Mesendoderm (in vitro differentiated cells): ENCODE measurements at regions not wholly inside any gene's neighbourhood (a gene's known extent, or its start where the extent isn't known, plus 50 kb on each side); places are given as distances from the start of the nearest gene placed in this dataset.

Source experiments
- DNase-seq: peaks from one replicate; pipeline ENCODE4 v3.0.0; 2013
- H2AK5ac ChIP-seq: 2 replicates; pipeline ENCODE4 v1.6.1; 2013; ENCODE audit warnings: low read length, inconsistent platforms
- H2BK120ac ChIP-seq: 2 replicates; pipeline ENCODE4 v1.6.1; 2013; ENCODE audit warnings: low read depth, mild to moderate bottlenecking, low read length, moderate library complexity, mixed read lengths
- H2BK15ac ChIP-seq: replicated peaks from 2 replicates; pipeline ENCODE4 v1.6.1; 2013; ENCODE audit warnings: low read depth, mild to moderate bottlenecking, moderate library complexity
- H2BK5ac ChIP-seq: 2 replicates; pipeline ENCODE4 v1.6.1; 2013; ENCODE audit warnings: low read length, inconsistent platforms
- H3K18ac ChIP-seq: 2 replicates; pipeline ENCODE4 v1.6.1; 2013; ENCODE audit warnings: mild to moderate bottlenecking, low read length, mixed read lengths
- H3K23ac ChIP-seq: one replicate; pipeline ENCODE4 v1.6.1; 2013; ENCODE audit warnings: low read length
- H3K27ac ChIP-seq: 2 replicates; pipeline ENCODE4 v1.5.1; 2013; ENCODE audit warnings: low read depth, mild to moderate bottlenecking, inconsistent platforms, low read length, moderate library complexity
- H3K27me3 ChIP-seq: 2 replicates; pipeline ENCODE4 v1.6.1; 2013; ENCODE audit warnings: low read length, control low read depth, mild to moderate bottlenecking, inconsistent platforms; ENCODE audit not compliant: insufficient read depth, poor library complexity
- H3K36me3 ChIP-seq: 2 replicates; pipeline ENCODE4 v1.6.1; 2013; ENCODE audit warnings: low read length, inconsistent platforms; ENCODE audit not compliant: control insufficient read depth, insufficient read depth
- H3K4ac ChIP-seq: one replicate; pipeline ENCODE4 v1.6.1; 2013; ENCODE audit warnings: low read depth, mild to moderate bottlenecking, low read length, moderate library complexity
- H3K4me1 ChIP-seq: 2 replicates; pipeline ENCODE4 v1.6.1; 2013; ENCODE audit warnings: low read depth, low read length, inconsistent platforms; ENCODE audit not compliant: control insufficient read depth
- H3K4me2 ChIP-seq: 2 replicates; pipeline ENCODE4 v1.6.1; 2013; ENCODE audit warnings: low read length
- H3K4me3 ChIP-seq: 2 replicates; pipeline ENCODE4 v1.5.1; 2013; ENCODE audit warnings: mild to moderate bottlenecking, low read length
- H3K56ac ChIP-seq: one replicate; pipeline ENCODE4 v1.6.1; 2013; ENCODE audit warnings: low read length
- H3K79me1 ChIP-seq: 2 replicates; pipeline ENCODE4 v1.6.1; 2013; ENCODE audit warnings: low read length, inconsistent platforms
- H3K79me2 ChIP-seq: 2 replicates; pipeline ENCODE4 v1.6.1; 2013; ENCODE audit warnings: mild to moderate bottlenecking, low read length; ENCODE audit not compliant: control insufficient read depth, insufficient read depth
- H3K9ac ChIP-seq: 2 replicates; pipeline ENCODE4 v1.6.1; 2013; ENCODE audit warnings: low read length, inconsistent platforms
- H4K5ac ChIP-seq: one replicate; pipeline ENCODE4 v1.6.1; 2013; ENCODE audit warnings: low read length
- H4K8ac ChIP-seq: one replicate; pipeline ENCODE4 v1.6.1; 2013; ENCODE audit warnings: low read depth, mild to moderate bottlenecking, control low read depth, low read length, moderate library complexity
- WGBS: extraction: QIAGEN DNeasy Blood & Tissue Kit; methylation state at CpG from one replicate; pipeline ENCODE4 v1.1.7; 2013; ENCODE audit warnings: low lambda C conversion rate, missing lambda C conversion rate; ENCODE audit not compliant: insufficient coverage; ENCODE audit errors: extremely low coverage; 5-methylcytosine and 5-hydroxymethylcytosine counted together

GRCh38 chr13:55493297-55493696 is 1647.4 kb upstream of the PRR20A start:
- WGBS: no CpG with 5 or more reads among the region's 3 CpGs

GRCh38 chr13:55497486-55497885 is 1643.2 kb upstream of the PRR20A start:
- H2BK5ac ChIP-seq: no peak overlapping the region

More at GRCh38 chr13:55493297-55493696, 1647.4 kb upstream of the PRR20A start:
- no peaks in the 10 kb centered on the region for H3K79me1 ChIP-seq
- no peak for DNase-seq
- H3K27me3 ChIP-seq: no peaks in the 10 kb centered on the region
- H3K36me3 ChIP-seq: no peaks in the 10 kb centered on the region
- no peaks in the 10 kb centered on the region for H3K79me2 ChIP-seq
- no peak overlapping the region for H4K8ac ChIP-seq
- no peak overlapping the region for H4K5ac ChIP-seq
- H3K27ac ChIP-seq: no peak overlapping the region
- no peak overlapping the region for H3K18ac ChIP-seq
- no peak overlapping the region for H2AK5ac ChIP-seq
- no peak overlapping the region for H3K23ac ChIP-seq
- H3K4me2 ChIP-seq: no peak overlapping the region
- H3K9ac ChIP-seq: no peak overlapping the region
- no peak overlapping the region for H3K56ac ChIP-seq
- no peak overlapping the region for H2BK15ac ChIP-seq
- H2BK5ac ChIP-seq: no peak overlapping the region
- H3K4ac ChIP-seq: no peak overlapping the region
- no peak overlapping the region for H3K4me3 ChIP-seq
- H2BK120ac ChIP-seq: no peak overlapping the region
- no peaks in the 10 kb centered on the region for H3K4me1 ChIP-seq

GRCh38 chr13:55500694-55501093 is 1640.0 kb upstream of the PRR20A start:
- Histone ChIP-seq H3K27me3 (no peaks in the 10 kb centered on the region), H4K5ac (no peak overlapping the region), H3K4me3 (no peak overlapping the region), H2BK5ac (no peak overlapping the region), H3K4me2 (no peak overlapping the region), H2BK15ac (no peak overlapping the region), H2BK120ac (no peak overlapping the region), H3K4ac (no peak overlapping the region), H3K9ac (no peak overlapping the region), H4K8ac (no peak overlapping the region), H3K23ac (no peak overlapping the region), H3K79me1 (no peaks in the 10 kb centered on the region), H3K4me1 (no peaks in the 10 kb centered on the region), H2AK5ac (no peak overlapping the region), H3K56ac (no peak overlapping the region), H3K18ac (peak overlapping the region; percentile 75), H3K27ac (no peak overlapping the region), H3K79me2 (no peaks in the 10 kb centered on the region), H3K36me3 (no peaks in the 10 kb centered on the region)
- no peak for DNase-seq
- no CpG with 5 or more reads among the region's 2 CpGs for WGBS

More at GRCh38 chr13:55497486-55497885, 1643.2 kb upstream of the PRR20A start:
- no peak overlapping the region for H4K8ac ChIP-seq
- H3K4me1 ChIP-seq: no peaks in the 10 kb centered on the region
- no CpG with 5 or more reads among the region's 3 CpGs for WGBS
- H3K4me2 ChIP-seq: no peak overlapping the region
- no peak overlapping the region for H3K27ac ChIP-seq
- H3K79me2 ChIP-seq: no peaks in the 10 kb centered on the region
- no peak overlapping the region for H3K4me3 ChIP-seq
- no peak overlapping the region for H2BK15ac ChIP-seq
- H3K18ac ChIP-seq: no peak overlapping the region
- no peak overlapping the region for H3K4ac ChIP-seq
- H3K56ac ChIP-seq: no peak overlapping the region
- no peaks in the 10 kb centered on the region for H3K79me1 ChIP-seq
- no peaks in the 10 kb centered on the region for H3K36me3 ChIP-seq
- no peak overlapping the region for H3K23ac ChIP-seq
- H4K5ac ChIP-seq: no peak overlapping the region
- peak; percentile 74 for DNase-seq
- H3K27me3 ChIP-seq: no peaks in the 10 kb centered on the region
- no peak overlapping the region for H2BK120ac ChIP-seq
- H3K9ac ChIP-seq: no peak overlapping the region
- no peak overlapping the region for H2AK5ac ChIP-seq

- no peak overlapping the region for H2BK5ac ChIP-seq
- no peak overlapping the region for H3K56ac ChIP-seq
- no peaks in the 10 kb centered on the region for H3K36me3 ChIP-seq
- H3K4ac ChIP-seq: no peak overlapping the region
- no peak overlapping the region for H3K9ac ChIP-seq
- no peak overlapping the region for H3K27ac ChIP-seq
- H3K79me2 ChIP-seq: no peaks in the 10 kb centered on the region
- no peaks in the 10 kb centered on the region for H3K4me1 ChIP-seq
- no peaks in the 10 kb centered on the region for H3K27me3 ChIP-seq
- H3K4me3 ChIP-seq: no peak overlapping the region
- no peak overlapping the region for H2AK5ac ChIP-seq
- H3K23ac ChIP-seq: no peak overlapping the region
- no CpG with 5 or more reads among the region's 1 CpG for WGBS
- no peak overlapping the region for H2BK120ac ChIP-seq
- no peak for DNase-seq
- no peak overlapping the region for H3K18ac ChIP-seq
- no peak overlapping the region for H4K5ac ChIP-seq
- no peak overlapping the region for H3K4me2 ChIP-seq
- H3K79me1 ChIP-seq: no peaks in the 10 kb centered on the region
- H2BK15ac ChIP-seq: no peak overlapping the region
- no peak overlapping the region for H4K8ac ChIP-seq
These were observed 1624.1 kb upstream of the PRR20A start for GRCh38 chr13:55516610-55517009.

GRCh38 chr13:55517312-55517711 is 1623.4 kb upstream of the PRR20A start:
- H3K4me3 ChIP-seq: no peak overlapping the region
- no peaks in the 10 kb centered on the region for H3K79me2 ChIP-seq
- H3K23ac ChIP-seq: no peak overlapping the region
- no peak overlapping the region for H3K27ac ChIP-seq
- H3K56ac ChIP-seq: no peak overlapping the region
- H2AK5ac ChIP-seq: no peak overlapping the region
- H3K9ac ChIP-seq: no peak overlapping the region
- H4K8ac ChIP-seq: no peak overlapping the region
- no CpG with 5 or more reads among the region's 1 CpG for WGBS
- DNase-seq: peak; percentile 29
- H3K4ac ChIP-seq: no peak overlapping the region
- no peaks in the 10 kb centered on the region for H3K79me1 ChIP-seq
- H4K5ac ChIP-seq: no peak overlapping the region
- no peak overlapping the region for H3K4me2 ChIP-seq
- no peak overlapping the region for H3K18ac ChIP-seq
- H2BK5ac ChIP-seq: no peak overlapping the region
- H2BK15ac ChIP-seq: no peak overlapping the region
- no peaks in the 10 kb centered on the region for H3K36me3 ChIP-seq
- H3K27me3 ChIP-seq: no peaks in the 10 kb centered on the region
- H3K4me1 ChIP-seq: no peaks in the 10 kb centered on the region
- no peak overlapping the region for H2BK120ac ChIP-seq

- H3K56ac ChIP-seq: no peak overlapping the region
- H3K79me1 ChIP-seq: no peaks in the 10 kb centered on the region
- H3K4me1 ChIP-seq: no peaks in the 10 kb centered on the region
- H4K5ac ChIP-seq: no peak overlapping the region
- no peak overlapping the region for H2BK120ac ChIP-seq
- no peak overlapping the region for H3K4me3 ChIP-seq
- no peak overlapping the region for H4K8ac ChIP-seq
- no peak overlapping the region for H3K23ac ChIP-seq
- no peak overlapping the region for H2AK5ac ChIP-seq
- no peaks in the 10 kb centered on the region for H3K27me3 ChIP-seq
- no peaks in the 10 kb centered on the region for H3K79me2 ChIP-seq
- H3K27ac ChIP-seq: no peak overlapping the region
- no peaks in the 10 kb centered on the region for H3K36me3 ChIP-seq
- no peak overlapping the region for H2BK5ac ChIP-seq
- WGBS: no CpG with 5 or more reads among the region's 1 CpG
- H3K18ac ChIP-seq: no peak overlapping the region
- peak; percentile 6 for DNase-seq
- H3K4me2 ChIP-seq: no peak overlapping the region
- no peak overlapping the region for H3K9ac ChIP-seq
- no peak overlapping the region for H3K4ac ChIP-seq
- H2BK15ac ChIP-seq: no peak overlapping the region
These were observed 1612.3 kb upstream of the PRR20A start for GRCh38 chr13:55528434-55528833.
